ENCODE measurements at regions not wholly inside any gene's neighbourhood (a gene's known extent, or its start where the extent isn't known, plus 50 kb on each side); places are given as distances from the start of the nearest gene placed in this dataset.

DNA sequence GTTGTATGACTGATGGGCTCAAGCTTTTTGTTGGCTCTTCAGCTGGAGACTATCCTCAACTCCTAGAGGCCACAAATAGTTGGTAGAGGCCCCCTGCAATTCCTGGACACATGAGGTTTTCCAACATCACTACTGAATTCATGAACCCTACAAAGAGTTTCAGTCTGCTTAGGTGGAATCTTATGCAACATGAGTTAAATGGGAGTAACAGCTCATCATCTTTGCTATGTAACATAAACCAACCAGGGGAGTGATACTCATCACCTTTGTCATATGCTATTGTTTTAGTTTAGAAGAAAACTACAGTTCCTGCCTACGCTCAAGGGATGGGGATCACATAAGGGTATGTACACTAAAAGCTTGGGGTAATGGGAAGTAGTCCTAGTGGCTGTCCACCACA, 729.4 kb downstream of the SORCS1 start:
- TF ChIP-seq, protein P1, sequence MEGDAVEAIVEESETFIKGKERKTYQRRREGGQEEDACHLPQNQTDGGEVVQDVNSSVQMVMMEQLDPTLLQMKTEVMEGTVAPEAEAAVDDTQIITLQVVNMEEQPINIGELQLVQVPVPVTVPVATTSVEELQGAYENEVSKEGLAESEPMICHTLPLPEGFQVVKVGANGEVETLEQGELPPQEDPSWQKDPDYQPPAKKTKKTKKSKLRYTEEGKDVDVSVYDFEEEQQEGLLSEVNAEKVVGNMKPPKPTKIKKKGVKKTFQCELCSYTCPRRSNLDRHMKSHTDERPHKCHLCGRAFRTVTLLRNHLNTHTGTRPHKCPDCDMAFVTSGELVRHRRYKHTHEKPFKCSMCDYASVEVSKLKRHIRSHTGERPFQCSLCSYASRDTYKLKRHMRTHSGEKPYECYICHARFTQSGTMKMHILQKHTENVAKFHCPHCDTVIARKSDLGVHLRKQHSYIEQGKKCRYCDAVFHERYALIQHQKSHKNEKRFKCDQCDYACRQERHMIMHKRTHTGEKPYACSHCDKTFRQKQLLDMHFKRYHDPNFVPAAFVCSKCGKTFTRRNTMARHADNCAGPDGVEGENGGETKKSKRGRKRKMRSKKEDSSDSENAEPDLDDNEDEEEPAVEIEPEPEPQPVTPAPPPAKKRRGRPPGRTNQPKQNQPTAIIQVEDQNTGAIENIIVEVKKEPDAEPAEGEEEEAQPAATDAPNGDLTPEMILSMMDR (IDR thresholded peaks at IDR 0.05) = no peak
- no peak for TF ChIP-seq POLR2A (IDR thresholded peaks at IDR 0.05; ENCODE audit: low read depth)
- TF ChIP-seq POLR2AphosphoS5 (IDR thresholded peaks at IDR 0.05) = no peak

Measured in esophagus muscularis mucosa (tissue), 3 donors.